ENCODE measurements at regions not wholly inside any gene's neighbourhood (a gene's known extent, or its start where the extent isn't known, plus 50 kb on each side); places are given as distances from the start of the nearest gene placed in this dataset.
"Not testable (repeated sequence)": the region's sequence is repeated elsewhere in the genome, so short reads cannot be mapped to it uniquely, and the experiment has no call there.

GRCh38 chr2:173737954-173738575, 227.1 kb downstream of the SP3 start:
- DNase-seq (ENCODE audit: low read depth) = not testable (repeated sequence)

GRCh38 chr2:173739006-173739405, 226.2 kb downstream of the SP3 start:
- DNase-seq (ENCODE audit: low read depth) = no peak

- no peak for DNase-seq (ENCODE audit: low read depth)
Measured at GRCh38 chr2:173740639-173741038, 224.5 kb downstream of the SP3 start.

GRCh38 chr2:173741759-173742158, 223.4 kb downstream of the SP3 start:
- no peak for DNase-seq (ENCODE audit: low read depth)

- DNase-seq (ENCODE audit: low read depth) = no peak
Measured at GRCh38 chr2:173747035-173747434, 218.1 kb downstream of the SP3 start.

GRCh38 chr2:173749315-173749714, 215.9 kb downstream of the SP3 start:
- no peak for DNase-seq (ENCODE audit: low read depth)

- no peak for DNase-seq (ENCODE audit: low read depth)
Measured at GRCh38 chr2:173750353-173750801, 214.8 kb downstream of the SP3 start.

- no peak for DNase-seq (ENCODE audit: low read depth)
Measured at GRCh38 chr2:173750831-173751230, 214.3 kb downstream of the SP3 start.

- DNase-seq (ENCODE audit: low read depth) = no peak
Measured at GRCh38 chr2:173751245-173751975, 213.8 kb downstream of the SP3 start.

- no peak for DNase-seq (ENCODE audit: low read depth)
Measured at GRCh38 chr2:173752152-173752551, 213.0 kb downstream of the SP3 start.

- no peak for DNase-seq (ENCODE audit: low read depth)
Measured at GRCh38 chr2:173753441-173753840, 211.7 kb downstream of the SP3 start.

- no peak for DNase-seq (ENCODE audit: low read depth)
Measured at GRCh38 chr2:173754165-173754564, 211.0 kb downstream of the SP3 start.

- no peak for DNase-seq (ENCODE audit: low read depth)
Measured at GRCh38 chr2:173754837-173755236, 210.3 kb downstream of the SP3 start.

GRCh38 chr2:173755798-173756197, 209.4 kb downstream of the SP3 start:
- DNase-seq (ENCODE audit: low read depth) = no peak

- no peak for DNase-seq (ENCODE audit: low read depth)
Measured at GRCh38 chr2:173759959-173760358, 205.2 kb downstream of the SP3 start.

- no peak for DNase-seq (ENCODE audit: low read depth)
Measured at GRCh38 chr2:173760553-173760952, 204.6 kb downstream of the SP3 start.

GRCh38 chr2:173761603-173762119, 203.5 kb downstream of the SP3 start:
- no peak for DNase-seq (ENCODE audit: low read depth)

- no peak for DNase-seq (ENCODE audit: low read depth)
Measured at GRCh38 chr2:173762221-173762620, 203.0 kb downstream of the SP3 start.

GRCh38 chr2:173762864-173763263, 202.3 kb downstream of the SP3 start:
- DNase-seq (ENCODE audit: low read depth) = no peak

GRCh38 chr2:173763641-173764040, 201.5 kb downstream of the SP3 start:
- no peak for DNase-seq (ENCODE audit: low read depth)

- no peak for DNase-seq (ENCODE audit: low read depth)
Measured at GRCh38 chr2:173764094-173764493, 201.1 kb downstream of the SP3 start.

- DNase-seq (ENCODE audit: low read depth) = no peak
Measured at GRCh38 chr2:173766537-173767289, 198.5 kb downstream of the SP3 start.

All from stimulated activated CD4-positive, alpha-beta T cell treated with anti-CD3 and anti-CD28 coated beads, Interleukin-2, amount 100 ng/mL, for 4 hours (primary cell).